ENCODE measurements at regions not wholly inside any gene's neighbourhood (a gene's known extent, or its start where the extent isn't known, plus 50 kb on each side); places are given as distances from the start of the nearest gene placed in this dataset.

DNA sequence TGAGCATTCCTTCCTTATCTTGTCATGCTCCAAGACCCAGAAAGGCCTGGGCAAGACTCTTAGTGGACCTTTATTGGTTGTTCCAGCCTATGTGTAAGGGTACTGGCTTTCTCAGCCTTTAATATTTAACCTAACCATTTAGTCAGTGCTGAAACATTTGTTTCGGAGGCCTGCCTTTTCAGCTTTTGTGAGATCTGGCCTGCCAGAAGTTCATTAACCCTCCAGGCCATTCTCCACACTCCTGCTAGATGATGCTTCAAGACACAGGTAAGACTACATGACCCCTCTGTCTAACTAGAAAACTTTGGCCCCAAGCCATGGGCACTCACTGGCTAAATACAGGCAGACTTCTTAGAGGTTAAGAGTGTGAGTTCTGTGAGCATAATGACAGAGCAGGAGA is 138.4 kb upstream of the ZP4 start:
- TF ChIP-seq POLR2AphosphoS5 (IDR thresholded peaks at IDR 0.05; ENCODE audit: insufficient read depth, low read depth, low read length), result no peak
- TF ChIP-seq, protein P1, sequence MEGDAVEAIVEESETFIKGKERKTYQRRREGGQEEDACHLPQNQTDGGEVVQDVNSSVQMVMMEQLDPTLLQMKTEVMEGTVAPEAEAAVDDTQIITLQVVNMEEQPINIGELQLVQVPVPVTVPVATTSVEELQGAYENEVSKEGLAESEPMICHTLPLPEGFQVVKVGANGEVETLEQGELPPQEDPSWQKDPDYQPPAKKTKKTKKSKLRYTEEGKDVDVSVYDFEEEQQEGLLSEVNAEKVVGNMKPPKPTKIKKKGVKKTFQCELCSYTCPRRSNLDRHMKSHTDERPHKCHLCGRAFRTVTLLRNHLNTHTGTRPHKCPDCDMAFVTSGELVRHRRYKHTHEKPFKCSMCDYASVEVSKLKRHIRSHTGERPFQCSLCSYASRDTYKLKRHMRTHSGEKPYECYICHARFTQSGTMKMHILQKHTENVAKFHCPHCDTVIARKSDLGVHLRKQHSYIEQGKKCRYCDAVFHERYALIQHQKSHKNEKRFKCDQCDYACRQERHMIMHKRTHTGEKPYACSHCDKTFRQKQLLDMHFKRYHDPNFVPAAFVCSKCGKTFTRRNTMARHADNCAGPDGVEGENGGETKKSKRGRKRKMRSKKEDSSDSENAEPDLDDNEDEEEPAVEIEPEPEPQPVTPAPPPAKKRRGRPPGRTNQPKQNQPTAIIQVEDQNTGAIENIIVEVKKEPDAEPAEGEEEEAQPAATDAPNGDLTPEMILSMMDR (IDR thresholded peaks at IDR 0.05; ENCODE audit: extremely low read depth in 1 of 2, insufficient read depth in 1 of 2, low read depth in 1 of 2, low read length in 2 of 2), result no peak
- no peak for TF ChIP-seq GATA2 (IDR thresholded peaks at IDR 0.05; ENCODE audit: insufficient read depth, insufficient read length, low read depth, low read length)

All from endothelial cell of umbilical vein (primary cell).